Activated CD4-positive, alpha-beta memory T cell treated with anti-CD3 and anti-CD28 coated beads for 36 hours (primary cell): ENCODE measurements at regions not wholly inside any gene's neighbourhood (a gene's known extent, or its start where the extent isn't known, plus 50 kb on each side); places are given as distances from the start of the nearest gene placed in this dataset.

ENCODE experiments used
- CTCF ChIA-PET: fragments of 350-600 bp; sonication (Branson Sonifier 250); formaldehyde crosslinking; loops from one replicate; lab custom pipeline; 2021; ENCODE audit warnings: antibody characterized with exemption, inconsistent platforms; lab: Charles Lee
- POLR2A ChIA-PET: fragments of 350-600 bp; sonication (Branson Sonifier 250); formaldehyde crosslinking; loops from one replicate; lab custom pipeline; 2021; ENCODE audit warnings: antibody characterized with exemption; lab: Charles Lee
- DNase-seq: peaks from one replicate; pipeline ENCODE4 v3.0.0-alpha.2; 2020
- H3K27ac Mint-ChIP-seq: one replicate; pipeline ENCODE4 v1.8.0; 2021; ENCODE audit warnings: mixed read lengths
- H3K27me3 Mint-ChIP-seq: one replicate; pipeline ENCODE4 v1.8.0; 2021; ENCODE audit warnings: mixed read lengths
- H3K36me3 Mint-ChIP-seq: one replicate; pipeline ENCODE4 v1.8.0; 2021; ENCODE audit warnings: mixed read lengths
- H3K4me1 Mint-ChIP-seq: one replicate; pipeline ENCODE4 v1.8.0; 2021; ENCODE audit warnings: low read depth, mixed read lengths
- H3K4me3 Mint-ChIP-seq: one replicate; pipeline ENCODE4 v1.8.0; 2021; ENCODE audit warnings: mild to moderate bottlenecking, mixed read lengths
- H3K9me3 Mint-ChIP-seq: one replicate; pipeline ENCODE4 v1.8.0; 2021; ENCODE audit warnings: mixed read lengths
- intact Hi-C: fragments of 100-400 bp; cut with micrococcal nuclease; formaldehyde crosslinking; loops from one replicate; pipeline ENCODE4 v1.15.1; 2023

GRCh38 chr2:21330786-21331391, 207.1 kb downstream of the TDRD15 start:
- Mint-ChIP-seq H3K4me3 (no peak overlapping the region), H3K27ac (no peak overlapping the region), H3K4me1 (no peaks in the 10 kb centered on the region), H3K9me3 (no peaks in the 10 kb centered on the region), H3K36me3 (no peaks in the 10 kb centered on the region), H3K27me3 (no peaks in the 10 kb centered on the region)
- ChIA-PET POLR2A (no interaction called here), CTCF (no interaction called here)
- intact Hi-C loops: no loop called here
- DNase-seq: no peak

- Mint-ChIP-seq H3K27me3 (no peaks in the 10 kb centered on the region), H3K36me3 (no peaks in the 10 kb centered on the region), H3K4me3 (no peak overlapping the region), H3K4me1 (no peaks in the 10 kb centered on the region), H3K27ac (no peak overlapping the region), H3K9me3 (no peaks in the 10 kb centered on the region)
- intact Hi-C loops: no loop called here
- no peak for DNase-seq
- CTCF ChIA-PET: interaction anchor here (1.5 kb wide), 1 partner anchor 14 kb away, joined by 4 read pairs; no protein-coding TSS in a partner anchor
- POLR2A ChIA-PET: no interaction called here
Observed at GRCh38 chr2:21331625-21332370, 208.0 kb downstream of the TDRD15 start.

GRCh38 chr2:21332993-21333625, 209.3 kb downstream of the TDRD15 start:
- ChIA-PET CTCF (interaction anchor here (1.5 kb wide), 1 partner anchor 16 kb away, joined by 4 read pairs; no protein-coding TSS in a partner anchor), POLR2A (no interaction called here)
- no peaks in the 10 kb centered on the region for H3K27me3 Mint-ChIP-seq
- no peak overlapping the region for H3K27ac Mint-ChIP-seq
- intact Hi-C loops: no loop called here
- H3K36me3 Mint-ChIP-seq: no peaks in the 10 kb centered on the region
- peaks cover 2% of the 10 kb centered on the region for H3K9me3 Mint-ChIP-seq
- DNase-seq: no peak
- no peak overlapping the region for H3K4me3 Mint-ChIP-seq
- no peaks in the 10 kb centered on the region for H3K4me1 Mint-ChIP-seq

- Mint-ChIP-seq H3K27me3 (no peaks in the 10 kb centered on the region), H3K36me3 (no peaks in the 10 kb centered on the region), H3K4me3 (no peak overlapping the region), H3K27ac (no peak overlapping the region), H3K9me3 (peaks cover 5% of the 10 kb centered on the region), H3K4me1 (no peaks in the 10 kb centered on the region)
- intact Hi-C loops: no loop called here
- DNase-seq: no peak
- CTCF ChIA-PET: interaction anchor here (1.0 kb wide), 1 partner anchor 16 kb away, joined by 3 read pairs; no protein-coding TSS in a partner anchor
- POLR2A ChIA-PET: no interaction called here
Observed at GRCh38 chr2:21333684-21334083, 209.9 kb downstream of the TDRD15 start.

- intact Hi-C loops: no loop called here
- DNase-seq: no peak
- H3K9me3 Mint-ChIP-seq: no peaks in the 10 kb centered on the region
- no peak overlapping the region for H3K27ac Mint-ChIP-seq
- H3K4me3 Mint-ChIP-seq: no peak overlapping the region
- ChIA-PET CTCF (no interaction called here), POLR2A (no interaction called here)
- no peaks in the 10 kb centered on the region for H3K4me1 Mint-ChIP-seq
- H3K36me3 Mint-ChIP-seq: no peaks in the 10 kb centered on the region
- no peaks in the 10 kb centered on the region for H3K27me3 Mint-ChIP-seq
Observed at GRCh38 chr2:21346984-21347383, 223.2 kb downstream of the TDRD15 start.

- H3K27me3 Mint-ChIP-seq: no peaks in the 10 kb centered on the region
- DNase-seq: no peak
- H3K4me3 Mint-ChIP-seq: no peak overlapping the region
- H3K36me3 Mint-ChIP-seq: no peaks in the 10 kb centered on the region
- intact Hi-C loops: no loop called here
- CTCF ChIA-PET: no interaction called here
- POLR2A ChIA-PET: no interaction called here
- no peaks in the 10 kb centered on the region for H3K4me1 Mint-ChIP-seq
- H3K27ac Mint-ChIP-seq: no peak overlapping the region
- H3K9me3 Mint-ChIP-seq: no peaks in the 10 kb centered on the region
Observed at GRCh38 chr2:21353879-21354679, 230.3 kb downstream of the TDRD15 start.

- no peak for DNase-seq
- POLR2A ChIA-PET: no interaction called here
- Mint-ChIP-seq H3K27ac (no peak overlapping the region), H3K9me3 (no peaks in the 10 kb centered on the region), H3K4me1 (no peaks in the 10 kb centered on the region), H3K4me3 (no peak overlapping the region), H3K27me3 (no peaks in the 10 kb centered on the region), H3K36me3 (no peaks in the 10 kb centered on the region)
- CTCF ChIA-PET: no interaction called here
- intact Hi-C loops: no loop called here
Observed at GRCh38 chr2:21356086-21356856, 232.5 kb downstream of the TDRD15 start.

GRCh38 chr2:21356857-21357255, 233.1 kb downstream of the TDRD15 start:
- H3K27me3 Mint-ChIP-seq: no peaks in the 10 kb centered on the region
- CTCF ChIA-PET: no interaction called here
- POLR2A ChIA-PET: no interaction called here
- H3K9me3 Mint-ChIP-seq: no peaks in the 10 kb centered on the region
- no peaks in the 10 kb centered on the region for H3K4me1 Mint-ChIP-seq
- DNase-seq: no peak
- H3K27ac Mint-ChIP-seq: no peak overlapping the region
- intact Hi-C loops: no loop called here
- H3K4me3 Mint-ChIP-seq: no peak overlapping the region
- no peaks in the 10 kb centered on the region for H3K36me3 Mint-ChIP-seq

- Mint-ChIP-seq H3K27ac (no peak overlapping the region), H3K4me3 (no peak overlapping the region), H3K9me3 (no peaks in the 10 kb centered on the region), H3K4me1 (no peaks in the 10 kb centered on the region), H3K27me3 (no peaks in the 10 kb centered on the region), H3K36me3 (no peaks in the 10 kb centered on the region)
- ChIA-PET POLR2A (no interaction called here), CTCF (no interaction called here)
- intact Hi-C loops: no loop called here
- DNase-seq: no peak
Observed at GRCh38 chr2:21358976-21359375, 235.2 kb downstream of the TDRD15 start.

GRCh38 chr2:21361384-21361783, 237.6 kb downstream of the TDRD15 start:
- intact Hi-C loops: no loop called here
- no peaks in the 10 kb centered on the region for H3K36me3 Mint-ChIP-seq
- POLR2A ChIA-PET: no interaction called here
- H3K4me3 Mint-ChIP-seq: no peak overlapping the region
- CTCF ChIA-PET: no interaction called here
- no peak overlapping the region for H3K27ac Mint-ChIP-seq
- H3K4me1 Mint-ChIP-seq: no peaks in the 10 kb centered on the region
- H3K9me3 Mint-ChIP-seq: no peaks in the 10 kb centered on the region
- no peak for DNase-seq
- no peaks in the 10 kb centered on the region for H3K27me3 Mint-ChIP-seq

- no peaks in the 10 kb centered on the region for H3K27me3 Mint-ChIP-seq
- no peaks in the 10 kb centered on the region for H3K9me3 Mint-ChIP-seq
- no peak overlapping the region for H3K4me3 Mint-ChIP-seq
- no peak overlapping the region for H3K27ac Mint-ChIP-seq
- CTCF ChIA-PET: no interaction called here
- H3K4me1 Mint-ChIP-seq: no peaks in the 10 kb centered on the region
- DNase-seq: no peak
- intact Hi-C loops: no loop called here
- no peaks in the 10 kb centered on the region for H3K36me3 Mint-ChIP-seq
- POLR2A ChIA-PET: no interaction called here
Observed at GRCh38 chr2:21361957-21362486, 238.3 kb downstream of the TDRD15 start.
